Hepatocyte (in vitro differentiated cells): ENCODE measurements at regions not wholly inside any gene's neighbourhood (a gene's known extent, or its start where the extent isn't known, plus 50 kb on each side); places are given as distances from the start of the nearest gene placed in this dataset.

Source experiments
- DNase-seq: peaks from one replicate; pipeline ENCODE4 v3.0.0-alpha.2; 2016; ENCODE audit warnings: low spot score
- H2AFZ ChIP-seq: fragments of 200-600 bp; sonication (generic); 2 replicates; pipeline ENCODE4 v1.6.0; 2016; ENCODE audit warnings: antibody characterized with exemption, mild to moderate bottlenecking
- H3K27ac ChIP-seq: fragments of 200-600 bp; sonication (generic); 2 replicates; pipeline ENCODE4 v1.5.1; 2016; ENCODE audit warnings: mild to moderate bottlenecking
- H3K27me3 ChIP-seq: fragments of 200-600 bp; sonication (generic); 2 replicates; pipeline ENCODE4 v1.6.1; 2016
- H3K36me3 ChIP-seq: fragments of 200-600 bp; sonication (generic); replicated peaks from 2 replicates; pipeline ENCODE4 v1.5.1; 2016; ENCODE audit warnings: low read depth; ENCODE audit not compliant: insufficient read depth
- H3K4me1 ChIP-seq: fragments of 200-600 bp; sonication (generic); 2 replicates; pipeline ENCODE4 v1.5.1; 2016; ENCODE audit warnings: mild to moderate bottlenecking, moderate library complexity; ENCODE audit not compliant: insufficient read depth
- H3K4me2 ChIP-seq: fragments of 200-600 bp; sonication (generic); 2 replicates; pipeline ENCODE4 v1.6.0; 2016
- H3K4me3 ChIP-seq: fragments of 200-600 bp; sonication (generic); 2 replicates; pipeline ENCODE4 v1.5.1; 2016; ENCODE audit warnings: mild to moderate bottlenecking
- H3K79me2 ChIP-seq: fragments of 200-600 bp; sonication (generic); 2 replicates; pipeline ENCODE4 v1.6.0; 2017; ENCODE audit warnings: mild to moderate bottlenecking
- H3K9me2 ChIP-seq: fragments of 200-600 bp; sonication (generic); replicated peaks from 2 replicates; pipeline ENCODE4 v1.6.0; 2017; ENCODE audit warnings: mild to moderate bottlenecking; ENCODE audit not compliant: insufficient read depth
- H3K9me3 ChIP-seq: fragments of 200-600 bp; sonication (generic); 2 replicates; pipeline ENCODE4 v1.5.1; 2016; ENCODE audit warnings: low read depth, mild to moderate bottlenecking
- H4K20me1 ChIP-seq: fragments of 200-600 bp; sonication (generic); 2 replicates; pipeline ENCODE4 v1.6.0; 2016; ENCODE audit warnings: mild to moderate bottlenecking; ENCODE audit not compliant: insufficient read depth, poor library complexity, severe bottlenecking
- EZH2 ChIP-seq: fragments of 200-600 bp; sonication (generic); IDR thresholded peaks from 2 replicates; pipeline ENCODE4 v1.6.1; 2016; ENCODE audit warnings: antibody characterized with exemption, mild to moderate bottlenecking, borderline replicate concordance
- EZH2phosphoT487 ChIP-seq: fragments of 200-600 bp; sonication (generic); IDR thresholded peaks from one replicate; pipeline ENCODE4 v1.6.1; 2018; ENCODE audit warnings: antibody characterized with exemption, mild to moderate bottlenecking, low read depth, moderate library complexity; ENCODE audit not compliant: unreplicated experiment, severe bottlenecking
- WGBS: methylation state at CpG from one replicate; pipeline ENCODE4 v1.1.6; 2016; ENCODE audit warnings: low lambda C conversion rate; ENCODE audit errors: missing lambda C conversion rate; 5-methylcytosine and 5-hydroxymethylcytosine counted together
- TF ChIP-seq, protein P1 (sequence below): fragments of 200-600 bp; sonication (generic); IDR thresholded peaks from 2 replicates; pipeline ENCODE4 v1.5.1; 2016; ENCODE audit warnings: antibody characterized with exemption, mild to moderate bottlenecking; ENCODE audit not compliant: poor library complexity

GRCh38 chr5:43996221-43996620, 393.0 kb downstream of the FGF10 start:
- peaks cover 14% of the 10 kb centered on the region for H3K4me1 ChIP-seq
- H3K36me3 ChIP-seq, result no peaks in the 10 kb centered on the region
- H3K4me2 ChIP-seq, result no peak overlapping the region
- H3K27ac ChIP-seq, result no peak overlapping the region
- H3K9me2 ChIP-seq, result no peaks in the 10 kb centered on the region
- no peak overlapping the region for H3K4me3 ChIP-seq
- H3K79me2 ChIP-seq, result no peaks in the 10 kb centered on the region
- DNase-seq, result no peak
- H2AFZ ChIP-seq, result no peak overlapping the region
- H3K9me3 ChIP-seq, result no peaks in the 10 kb centered on the region
- H4K20me1 ChIP-seq, result no peaks in the 10 kb centered on the region
- no peaks in the 10 kb centered on the region for H3K27me3 ChIP-seq
- WGBS, result 90% methylated on average over 2 of the region's 2 CpGs
- TF ChIP-seq, protein P1, sequence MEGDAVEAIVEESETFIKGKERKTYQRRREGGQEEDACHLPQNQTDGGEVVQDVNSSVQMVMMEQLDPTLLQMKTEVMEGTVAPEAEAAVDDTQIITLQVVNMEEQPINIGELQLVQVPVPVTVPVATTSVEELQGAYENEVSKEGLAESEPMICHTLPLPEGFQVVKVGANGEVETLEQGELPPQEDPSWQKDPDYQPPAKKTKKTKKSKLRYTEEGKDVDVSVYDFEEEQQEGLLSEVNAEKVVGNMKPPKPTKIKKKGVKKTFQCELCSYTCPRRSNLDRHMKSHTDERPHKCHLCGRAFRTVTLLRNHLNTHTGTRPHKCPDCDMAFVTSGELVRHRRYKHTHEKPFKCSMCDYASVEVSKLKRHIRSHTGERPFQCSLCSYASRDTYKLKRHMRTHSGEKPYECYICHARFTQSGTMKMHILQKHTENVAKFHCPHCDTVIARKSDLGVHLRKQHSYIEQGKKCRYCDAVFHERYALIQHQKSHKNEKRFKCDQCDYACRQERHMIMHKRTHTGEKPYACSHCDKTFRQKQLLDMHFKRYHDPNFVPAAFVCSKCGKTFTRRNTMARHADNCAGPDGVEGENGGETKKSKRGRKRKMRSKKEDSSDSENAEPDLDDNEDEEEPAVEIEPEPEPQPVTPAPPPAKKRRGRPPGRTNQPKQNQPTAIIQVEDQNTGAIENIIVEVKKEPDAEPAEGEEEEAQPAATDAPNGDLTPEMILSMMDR, result no peak
- TF ChIP-seq EZH2phosphoT487, result no peak
- TF ChIP-seq EZH2, result no peak

GRCh38 chr5:43994352-43994708, 391.4 kb downstream of the NNT start:
- Histone ChIP-seq H4K20me1 (no peaks in the 10 kb centered on the region), H3K4me3 (no peak overlapping the region), H3K27me3 (no peaks in the 10 kb centered on the region), H3K9me2 (no peaks in the 10 kb centered on the region), H3K79me2 (no peaks in the 10 kb centered on the region), H3K9me3 (no peaks in the 10 kb centered on the region), H3K4me1 (peaks cover 7% of the 10 kb centered on the region), H3K27ac (no peak overlapping the region), H3K36me3 (no peaks in the 10 kb centered on the region), H2AFZ (no peak overlapping the region), H3K4me2 (no peak overlapping the region)
- DNase-seq, result no peak
- TF ChIP-seq, protein P1, result no peak
- TF ChIP-seq EZH2 (no peak), EZH2phosphoT487 (no peak)
- WGBS, result 95% methylated on average over 3 of the region's 3 CpGs

GRCh38 chr5:43993634-43994351, 390.8 kb downstream of the NNT start:
- Histone ChIP-seq H3K4me2 (no peak overlapping the region), H3K4me3 (no peak overlapping the region), H3K36me3 (no peaks in the 10 kb centered on the region), H3K27ac (no peak overlapping the region), H3K9me3 (no peaks in the 10 kb centered on the region), H3K79me2 (no peaks in the 10 kb centered on the region), H4K20me1 (no peaks in the 10 kb centered on the region), H3K27me3 (no peaks in the 10 kb centered on the region), H3K4me1 (peaks cover 7% of the 10 kb centered on the region), H2AFZ (no peak overlapping the region), H3K9me2 (no peaks in the 10 kb centered on the region)
- TF ChIP-seq EZH2 (no peak), EZH2phosphoT487 (no peak)
- TF ChIP-seq, protein P1, result no peak
- 83% methylated on average over 9 of the region's 9 CpGs for WGBS
- DNase-seq, result no peak

DNA sequence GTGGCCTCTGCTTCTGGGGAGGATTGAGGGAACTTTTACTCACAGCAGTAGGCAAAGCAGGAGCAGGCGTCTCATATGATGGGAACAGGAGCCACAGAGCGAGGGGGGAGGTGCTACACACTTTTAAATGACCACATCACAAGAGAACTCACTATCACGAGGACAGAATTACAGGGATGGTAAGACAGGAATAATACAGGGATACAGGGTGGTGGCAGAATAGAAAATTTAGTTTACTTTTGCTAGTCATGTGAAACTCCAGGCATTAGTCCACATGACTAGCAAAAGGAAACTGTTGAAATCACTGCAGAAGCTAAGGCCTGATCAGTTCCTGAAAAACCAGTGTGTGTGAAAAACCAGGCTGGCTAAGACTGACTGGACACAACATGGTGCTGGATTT, 382.4 kb downstream of the NNT start:
- Histone ChIP-seq H3K4me2 (no peak overlapping the region), H3K27me3 (no peaks in the 10 kb centered on the region), H4K20me1 (no peaks in the 10 kb centered on the region), H3K9me2 (no peaks in the 10 kb centered on the region), H3K4me3 (no peak overlapping the region), H2AFZ (no peak overlapping the region), H3K79me2 (no peaks in the 10 kb centered on the region), H3K27ac (no peak overlapping the region), H3K4me1 (no peaks in the 10 kb centered on the region), H3K36me3 (no peaks in the 10 kb centered on the region), H3K9me3 (no peaks in the 10 kb centered on the region)
- DNase-seq, result no peak
- 90% methylated on average over 3 of the region's 3 CpGs for whole genome bisulfite sequencing
- TF ChIP-seq, protein P1, result no peak
- TF ChIP-seq EZH2 (no peak), EZH2phosphoT487 (no peak)
